ENCODE measurements at regions not wholly inside any gene's neighbourhood (a gene's known extent, or its start where the extent isn't known, plus 50 kb on each side); places are given as distances from the start of the nearest gene placed in this dataset.
"Not testable (repeated sequence)": the region's sequence is repeated elsewhere in the genome, so short reads cannot be mapped to it uniquely, and the experiment has no call there.

GRCh38 chr6:160818934-160819333 is 116.9 kb downstream of the PLG start:
- H3K9ac ChIP-seq (ENCODE audit: low read depth in 1 of 2, low read length in 2 of 2): no peak overlapping the region
- H3K4me1 ChIP-seq (ENCODE audit: control insufficient read depth in 4 of 4, insufficient read depth in 4 of 4, low read length in 3 of 4): no peaks in the 10 kb centered on the region
- H3K27ac ChIP-seq (ENCODE audit: low read depth in 1 of 2, low read length in 2 of 2): no peak overlapping the region
- DNase-seq (ENCODE audit: low spot score): no peak
- no peaks in the 10 kb centered on the region for H3K36me3 ChIP-seq (ENCODE audit: control insufficient read depth in 4 of 4, insufficient read depth in 3 of 4, low read depth in 1 of 4, low read length in 3 of 4)
- H3K27me3 ChIP-seq (ENCODE audit: control insufficient read depth in 4 of 4, insufficient read depth in 4 of 4, low read length in 3 of 4): peaks cover 0 to 2% (median 0%) of the 10 kb centered on the region in 4 donors
- 67% methylated on average over 1 of the region's 1 CpG for WGBS
- no peak overlapping the region for H3K4me3 ChIP-seq (ENCODE audit: low read depth in 1 of 3, low read length in 3 of 3)
- no peaks in the 10 kb centered on the region for H3K9me3 ChIP-seq (ENCODE audit: control insufficient read depth in 4 of 4, low read length in 3 of 4)
- no peak for TF ChIP-seq ATF3 (IDR thresholded peaks at IDR 0.05)
- no peak for TF ChIP-seq GABPA (IDR thresholded peaks at IDR 0.05 in 1 of 2, conservative IDR thresholded peaks at IDR 0.05 in 1 of 2)
- TF ChIP-seq JUND (IDR thresholded peaks at IDR 0.05): no peak
- TF ChIP-seq CTCF (IDR thresholded peaks at IDR 0.05; ENCODE audit: low read depth, low read length, missing input control): no peak
- TF ChIP-seq NR2F2 (IDR thresholded peaks at IDR 0.05): no peak
- TF ChIP-seq REST (IDR thresholded peaks at IDR 0.05): no peak
- no peak for TF ChIP-seq HNF4G (IDR thresholded peaks at IDR 0.05)
- TF ChIP-seq EGR1 (IDR thresholded peaks at IDR 0.05; ENCODE audit: low read depth in 2 of 2): no peak

- H3K9me3 ChIP-seq (ENCODE audit: control insufficient read depth in 4 of 4, low read length in 3 of 4); H3K27me3 ChIP-seq (ENCODE audit: control insufficient read depth in 4 of 4, insufficient read depth in 4 of 4, low read length in 3 of 4); H3K9ac ChIP-seq (ENCODE audit: low read depth in 1 of 2, low read length in 2 of 2); H3K36me3 ChIP-seq (ENCODE audit: control insufficient read depth in 4 of 4, insufficient read depth in 3 of 4, low read depth in 1 of 4, low read length in 3 of 4); H3K4me1 ChIP-seq (ENCODE audit: control insufficient read depth in 4 of 4, insufficient read depth in 4 of 4, low read length in 3 of 4); DNase-seq (ENCODE audit: low spot score); H3K4me3 ChIP-seq (ENCODE audit: low read depth in 1 of 3, low read length in 3 of 3); H3K27ac ChIP-seq (ENCODE audit: low read depth in 1 of 2, low read length in 2 of 2): not testable (repeated sequence)
- WGBS: 89% methylated on average over 8 of the region's 8 CpGs
Observed at GRCh38 chr6:160820661-160821060, 118.6 kb downstream of the PLG start.

GRCh38 chr6:160831739-160832138 is 129.7 kb downstream of the PLG start:
- WGBS: 30% methylated on average over 1 of the region's 1 CpG
- Histone ChIP-seq H3K4me3 (ENCODE audit: low read depth in 1 of 3, low read length in 3 of 3) (no peak overlapping the region), H3K9me3 (ENCODE audit: control insufficient read depth in 4 of 4, low read length in 3 of 4) (no peaks in the 10 kb centered on the region), H3K9ac (ENCODE audit: low read depth in 1 of 2, low read length in 2 of 2) (no peak overlapping the region), H3K36me3 (ENCODE audit: control insufficient read depth in 4 of 4, insufficient read depth in 3 of 4, low read depth in 1 of 4, low read length in 3 of 4) (no peaks in the 10 kb centered on the region), H3K27me3 (ENCODE audit: control insufficient read depth in 4 of 4, insufficient read depth in 4 of 4, low read length in 3 of 4) (no peaks in the 10 kb centered on the region), H3K4me1 (ENCODE audit: control insufficient read depth in 4 of 4, insufficient read depth in 4 of 4, low read length in 3 of 4) (no peaks in the 10 kb centered on the region), H3K27ac (ENCODE audit: low read depth in 1 of 2, low read length in 2 of 2) (no peak overlapping the region)
- no peak for DNase-seq (ENCODE audit: low spot score)
- TF ChIP-seq HNF4A (conservative IDR thresholded peaks at IDR 0.05) (no peak), REST (IDR thresholded peaks at IDR 0.05) (no peak), SP1 (IDR thresholded peaks at IDR 0.05) (no peak), FOXA1 (IDR thresholded peaks at IDR 0.05) (no peak), ZBTB33 (IDR thresholded peaks at IDR 0.05) (no peak), NR2F2 (IDR thresholded peaks at IDR 0.05) (no peak), RAD21 (IDR thresholded peaks at IDR 0.05) (no peak), JUND (IDR thresholded peaks at IDR 0.05) (no peak), MAX (IDR thresholded peaks at IDR 0.05) (no peak)
